ENCODE measurements at regions not wholly inside any gene's neighbourhood (a gene's known extent, or its start where the extent isn't known, plus 50 kb on each side); places are given as distances from the start of the nearest gene placed in this dataset.
"Not testable (repeated sequence)": the region's sequence is repeated elsewhere in the genome, so short reads cannot be mapped to it uniquely, and the experiment has no call there.

DNA sequence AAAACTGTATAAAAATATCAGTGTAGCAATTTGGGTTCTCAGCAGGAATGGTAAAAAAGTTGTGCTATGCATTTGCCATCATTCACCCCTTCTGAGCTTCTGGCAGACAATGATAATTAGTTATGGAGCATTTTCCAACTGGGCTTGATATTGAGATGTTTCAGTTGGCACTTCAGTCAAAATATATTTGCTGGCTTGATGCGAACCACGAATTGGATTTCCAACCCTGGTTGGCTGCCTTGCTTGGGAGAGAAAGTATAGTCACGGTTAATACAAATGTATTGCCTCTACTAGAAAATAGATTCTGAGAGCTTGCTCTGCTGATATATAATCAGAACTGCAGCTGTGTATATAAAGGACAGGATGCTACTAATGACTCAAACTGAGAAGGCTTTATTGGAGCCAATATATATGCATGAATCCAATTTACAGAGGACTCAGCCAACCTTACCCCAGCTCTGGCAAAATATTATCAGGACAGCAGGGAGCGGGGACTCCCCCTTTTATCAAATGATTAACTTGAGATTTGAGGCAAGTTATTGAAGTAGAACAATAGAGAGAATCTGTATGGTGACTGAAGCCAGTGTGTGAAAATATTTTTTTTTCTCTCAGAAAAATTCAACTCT, 219.8 kb upstream of the SMIM30 start:
- WGBS (ENCODE audit: low lambda C conversion rate): 53% methylated on average over 4 of the region's 4 CpGs
- no peak overlapping the region for H3K4me2 ChIP-seq
- H4K20me1 ChIP-seq (ENCODE audit: insufficient read depth): no peaks in the 10 kb centered on the region
- H3K9me3 ChIP-seq: no peaks in the 10 kb centered on the region
- no peak overlapping the region for H3K4me3 ChIP-seq (ENCODE audit: low read depth in 2 of 2, low read length in 1 of 2)
- H3K27me3 ChIP-seq (ENCODE audit: insufficient read depth): no peaks in the 10 kb centered on the region
- no peaks in the 10 kb centered on the region for H3F3A ChIP-seq (replicated peaks; ENCODE audit: insufficient read depth)
- no peak overlapping the region for H3K9ac ChIP-seq
- ChIA-PET POLR2A (no interaction called here), CTCF (no interaction called here)
- DNase-seq: no peak
- H3K36me3 ChIP-seq (replicated peaks in 1 of 2; ENCODE audit: control insufficient read depth in 1 of 2, insufficient read depth in 2 of 2, low read length in 1 of 2): no peaks in the 10 kb centered on the region
- TF ChIP-seq, protein P1, sequence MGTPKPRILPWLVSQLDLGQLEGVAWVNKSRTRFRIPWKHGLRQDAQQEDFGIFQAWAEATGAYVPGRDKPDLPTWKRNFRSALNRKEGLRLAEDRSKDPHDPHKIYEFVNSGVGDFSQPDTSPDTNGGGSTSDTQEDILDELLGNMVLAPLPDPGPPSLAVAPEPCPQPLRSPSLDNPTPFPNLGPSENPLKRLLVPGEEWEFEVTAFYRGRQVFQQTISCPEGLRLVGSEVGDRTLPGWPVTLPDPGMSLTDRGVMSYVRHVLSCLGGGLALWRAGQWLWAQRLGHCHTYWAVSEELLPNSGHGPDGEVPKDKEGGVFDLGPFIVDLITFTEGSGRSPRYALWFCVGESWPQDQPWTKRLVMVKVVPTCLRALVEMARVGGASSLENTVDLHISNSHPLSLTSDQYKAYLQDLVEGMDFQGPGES (IDR thresholded peaks at IDR 0.05; ENCODE audit: low read depth, low read length): no peak
- TF ChIP-seq RFX5 (IDR thresholded peaks at IDR 0.05; ENCODE audit: low read length): no peak
- TF ChIP-seq, protein P2, sequence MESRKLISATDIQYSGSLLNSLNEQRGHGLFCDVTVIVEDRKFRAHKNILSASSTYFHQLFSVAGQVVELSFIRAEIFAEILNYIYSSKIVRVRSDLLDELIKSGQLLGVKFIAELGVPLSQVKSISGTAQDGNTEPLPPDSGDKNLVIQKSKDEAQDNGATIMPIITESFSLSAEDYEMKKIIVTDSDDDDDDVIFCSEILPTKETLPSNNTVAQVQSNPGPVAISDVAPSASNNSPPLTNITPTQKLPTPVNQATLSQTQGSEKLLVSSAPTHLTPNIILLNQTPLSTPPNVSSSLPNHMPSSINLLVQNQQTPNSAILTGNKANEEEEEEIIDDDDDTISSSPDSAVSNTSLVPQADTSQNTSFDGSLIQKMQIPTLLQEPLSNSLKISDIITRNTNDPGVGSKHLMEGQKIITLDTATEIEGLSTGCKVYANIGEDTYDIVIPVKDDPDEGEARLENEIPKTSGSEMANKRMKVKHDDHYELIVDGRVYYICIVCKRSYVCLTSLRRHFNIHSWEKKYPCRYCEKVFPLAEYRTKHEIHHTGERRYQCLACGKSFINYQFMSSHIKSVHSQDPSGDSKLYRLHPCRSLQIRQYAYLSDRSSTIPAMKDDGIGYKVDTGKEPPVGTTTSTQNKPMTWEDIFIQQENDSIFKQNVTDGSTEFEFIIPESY (IDR thresholded peaks at IDR 0.05; ENCODE audit: borderline replicate concordance, low read depth): no peak
- TF ChIP-seq FOXM1 (IDR thresholded peaks at IDR 0.05; ENCODE audit: low read depth): no peak
- TF ChIP-seq NFIC (IDR thresholded peaks at IDR 0.05; ENCODE audit: borderline replicate concordance): no peak
- no peak for TF ChIP-seq POLR2AphosphoS5 (IDR thresholded peaks at IDR 0.05; ENCODE audit: low read depth, low read length)
- TF ChIP-seq FOXJ3 (CRISPR knock-in tag; IDR thresholded peaks at IDR 0.05): no peak
- no peak for TF ChIP-seq GATA2 (CRISPR knock-in tag; IDR thresholded peaks at IDR 0.05)
- TF ChIP-seq RCOR1 (IDR thresholded peaks at IDR 0.05; ENCODE audit: low read length): no peak
- TF ChIP-seq TAF1 (IDR thresholded peaks at IDR 0.05; ENCODE audit: borderline replicate concordance, low read depth, low read length): no peak
- no peak for TF ChIP-seq EP300 (IDR thresholded peaks at IDR 0.05; ENCODE audit: borderline replicate concordance in 1 of 2, low read depth in 1 of 2, low read length in 1 of 2)
- no peak for TF ChIP-seq TEAD4 (IDR thresholded peaks at IDR 0.05; ENCODE audit: borderline replicate concordance, insufficient read depth)
- no peak for TF ChIP-seq FOSL2 (IDR thresholded peaks at IDR 0.05; ENCODE audit: borderline replicate concordance, low read depth)
- TF ChIP-seq YY1 (IDR thresholded peaks at IDR 0.05; ENCODE audit: low read depth): no peak
- no peak for TF ChIP-seq RAD21 (IDR thresholded peaks at IDR 0.05; ENCODE audit: low read length)
- TF ChIP-seq, protein P3, sequence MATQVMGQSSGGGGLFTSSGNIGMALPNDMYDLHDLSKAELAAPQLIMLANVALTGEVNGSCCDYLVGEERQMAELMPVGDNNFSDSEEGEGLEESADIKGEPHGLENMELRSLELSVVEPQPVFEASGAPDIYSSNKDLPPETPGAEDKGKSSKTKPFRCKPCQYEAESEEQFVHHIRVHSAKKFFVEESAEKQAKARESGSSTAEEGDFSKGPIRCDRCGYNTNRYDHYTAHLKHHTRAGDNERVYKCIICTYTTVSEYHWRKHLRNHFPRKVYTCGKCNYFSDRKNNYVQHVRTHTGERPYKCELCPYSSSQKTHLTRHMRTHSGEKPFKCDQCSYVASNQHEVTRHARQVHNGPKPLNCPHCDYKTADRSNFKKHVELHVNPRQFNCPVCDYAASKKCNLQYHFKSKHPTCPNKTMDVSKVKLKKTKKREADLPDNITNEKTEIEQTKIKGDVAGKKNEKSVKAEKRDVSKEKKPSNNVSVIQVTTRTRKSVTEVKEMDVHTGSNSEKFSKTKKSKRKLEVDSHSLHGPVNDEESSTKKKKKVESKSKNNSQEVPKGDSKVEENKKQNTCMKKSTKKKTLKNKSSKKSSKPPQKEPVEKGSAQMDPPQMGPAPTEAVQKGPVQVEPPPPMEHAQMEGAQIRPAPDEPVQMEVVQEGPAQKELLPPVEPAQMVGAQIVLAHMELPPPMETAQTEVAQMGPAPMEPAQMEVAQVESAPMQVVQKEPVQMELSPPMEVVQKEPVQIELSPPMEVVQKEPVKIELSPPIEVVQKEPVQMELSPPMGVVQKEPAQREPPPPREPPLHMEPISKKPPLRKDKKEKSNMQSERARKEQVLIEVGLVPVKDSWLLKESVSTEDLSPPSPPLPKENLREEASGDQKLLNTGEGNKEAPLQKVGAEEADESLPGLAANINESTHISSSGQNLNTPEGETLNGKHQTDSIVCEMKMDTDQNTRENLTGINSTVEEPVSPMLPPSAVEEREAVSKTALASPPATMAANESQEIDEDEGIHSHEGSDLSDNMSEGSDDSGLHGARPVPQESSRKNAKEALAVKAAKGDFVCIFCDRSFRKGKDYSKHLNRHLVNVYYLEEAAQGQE (IDR thresholded peaks at IDR 0.05; ENCODE audit: low read depth, low read length): no peak
- no peak overlapping the region for H2AFZ ChIP-seq (ENCODE audit: low read depth)
- no peaks in the 10 kb centered on the region for H3K9me2 ChIP-seq
- no peaks in the 10 kb centered on the region for H3K79me2 ChIP-seq (ENCODE audit: insufficient read depth)
- H3K4me1 ChIP-seq (ENCODE audit: control insufficient read depth in 1 of 2, insufficient read depth in 2 of 2, low read depth in 1 of 2, low read length in 1 of 2): no peaks in the 10 kb centered on the region
- no peak overlapping the region for H3K27ac ChIP-seq (ENCODE audit: low read depth in 2 of 2, low read length in 1 of 2)

DNA sequence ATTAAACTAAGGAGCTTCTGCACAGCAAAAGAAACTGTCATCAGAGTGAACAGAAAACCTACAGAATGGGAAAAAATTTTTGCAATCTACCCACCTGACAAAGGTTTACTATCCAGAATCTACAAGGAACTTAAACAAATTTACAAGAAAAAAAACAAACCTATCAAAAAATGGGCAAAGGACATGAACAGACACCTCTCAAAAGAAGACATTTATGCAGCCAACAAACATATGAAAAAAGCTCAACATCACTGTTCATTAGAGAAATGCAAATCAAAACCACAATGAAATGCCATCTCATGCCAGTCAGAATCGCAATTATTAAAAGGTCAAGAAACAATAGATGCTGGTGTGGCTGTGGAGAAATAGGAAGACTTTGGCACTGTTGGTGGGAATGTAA, 218.5 kb upstream of the SMIM30 start:
- WGBS (ENCODE audit: low lambda C conversion rate): 62% methylated on average over 1 of the region's 1 CpG
- DNase-seq; H3K4me1 ChIP-seq (ENCODE audit: control insufficient read depth in 1 of 2, insufficient read depth in 2 of 2, low read depth in 1 of 2, low read length in 1 of 2); H3K9ac ChIP-seq; H3K27ac ChIP-seq (ENCODE audit: low read depth in 2 of 2, low read length in 1 of 2); POLR2A ChIA-PET; H3K27me3 ChIP-seq (ENCODE audit: insufficient read depth); H3K36me3 ChIP-seq (replicated peaks in 1 of 2; ENCODE audit: control insufficient read depth in 1 of 2, insufficient read depth in 2 of 2, low read length in 1 of 2); H3F3A ChIP-seq (replicated peaks; ENCODE audit: insufficient read depth); H3K9me3 ChIP-seq; CTCF ChIA-PET; H3K79me2 ChIP-seq (ENCODE audit: insufficient read depth); H2AFZ ChIP-seq (ENCODE audit: low read depth); H3K9me2 ChIP-seq; H3K4me2 ChIP-seq; H4K20me1 ChIP-seq (ENCODE audit: insufficient read depth); H3K4me3 ChIP-seq (ENCODE audit: low read depth in 2 of 2, low read length in 1 of 2): not testable (repeated sequence)
